NCI-H446 (cell line): ENCODE measurements at regions not wholly inside any gene's neighbourhood (a gene's known extent, or its start where the extent isn't known, plus 50 kb on each side); places are given as distances from the start of the nearest gene placed in this dataset.
"Not testable (repeated sequence)": the region's sequence is repeated elsewhere in the genome, so short reads cannot be mapped to it uniquely, and the experiment has no call there.

Experiments
- DNase-seq, 2 experiments: peaks; one replicate each; lab custom pipeline; 2025; lab: John Stamatoyannopoulos, UW

DNA sequence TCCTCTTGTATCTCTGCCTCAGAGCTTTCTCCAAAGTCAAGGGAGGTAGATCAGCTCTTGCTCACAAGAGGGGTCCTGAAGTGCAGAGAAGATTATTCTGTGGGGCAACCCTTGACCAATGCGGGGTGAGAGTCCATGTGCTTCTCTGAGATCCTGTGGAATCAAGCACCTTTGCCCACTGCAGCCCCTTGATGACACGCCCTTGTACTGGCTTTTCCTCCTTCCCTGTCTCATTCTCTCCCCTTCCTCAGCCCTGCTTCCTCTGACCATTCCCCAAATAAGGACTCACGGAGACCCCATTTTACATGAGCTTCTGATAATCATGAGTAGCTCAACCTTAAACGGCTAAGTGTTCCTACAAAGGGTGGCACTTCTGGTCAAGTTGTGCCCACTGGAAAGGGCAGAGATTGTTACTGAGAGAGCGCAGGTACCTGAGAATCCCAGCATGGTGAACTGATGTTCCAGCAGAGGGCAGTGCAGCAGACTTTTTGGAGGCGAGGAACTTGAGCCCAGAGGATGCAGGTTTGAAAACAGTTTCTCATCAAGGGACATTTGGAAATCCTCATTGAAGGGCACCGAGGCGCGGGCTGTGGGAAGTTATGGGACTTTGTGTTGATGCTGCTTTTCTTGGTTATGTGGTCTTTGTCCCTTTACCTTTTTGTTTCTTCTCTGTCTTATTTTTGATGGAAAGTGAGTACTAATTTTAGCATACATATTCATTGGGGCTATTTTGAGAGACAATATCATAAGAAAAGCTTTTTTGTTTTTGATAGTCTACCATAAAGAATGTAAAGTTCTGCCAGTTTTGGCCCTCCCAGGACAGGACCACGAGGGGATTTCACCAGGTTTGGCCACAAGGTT lies 201.3 kb downstream of the RBM46 start:
- DNase-seq: peak in 1 of 2 experiments; percentile 57

DNA sequence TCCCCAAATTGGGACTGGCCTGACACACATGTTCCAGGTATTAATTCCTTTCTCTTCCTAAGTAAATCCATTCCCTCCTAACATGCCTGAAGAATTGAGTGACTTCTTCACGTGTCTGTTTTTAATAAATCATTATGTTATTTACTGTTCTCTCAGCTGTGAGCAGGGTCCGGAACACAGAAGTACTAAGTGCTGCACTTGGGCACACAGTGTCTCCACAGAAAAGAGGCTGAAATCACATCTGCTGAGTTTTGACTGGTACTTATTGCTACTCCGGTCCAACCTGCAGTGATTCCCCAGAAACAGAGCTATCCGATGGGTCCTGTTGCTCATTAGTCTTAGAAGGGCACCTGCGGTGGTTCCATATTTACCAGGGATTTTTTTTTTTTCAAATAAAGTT lies 202.6 kb downstream of the RBM46 start:
- no peak for DNase-seq

DNA sequence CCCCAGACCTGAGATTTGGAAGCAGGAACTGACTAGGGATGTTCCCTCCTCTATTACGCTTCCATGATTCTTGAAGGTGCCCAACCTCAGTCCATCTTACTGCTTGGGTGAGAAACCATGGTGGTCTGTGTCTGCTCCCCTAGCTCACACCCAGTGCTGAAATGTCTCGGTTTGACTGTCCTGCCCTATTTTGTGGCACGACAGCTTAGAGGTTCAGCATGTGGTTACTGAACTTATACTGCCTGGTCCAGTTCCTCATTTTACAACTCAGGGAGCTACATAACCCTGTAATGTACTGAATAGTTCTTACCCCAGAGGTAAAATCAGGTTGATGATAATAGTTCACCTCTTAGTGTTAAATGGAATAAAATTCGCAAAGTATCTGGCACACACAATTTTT lies 203.1 kb downstream of the RBM46 start:
- no peak for DNase-seq

DNA sequence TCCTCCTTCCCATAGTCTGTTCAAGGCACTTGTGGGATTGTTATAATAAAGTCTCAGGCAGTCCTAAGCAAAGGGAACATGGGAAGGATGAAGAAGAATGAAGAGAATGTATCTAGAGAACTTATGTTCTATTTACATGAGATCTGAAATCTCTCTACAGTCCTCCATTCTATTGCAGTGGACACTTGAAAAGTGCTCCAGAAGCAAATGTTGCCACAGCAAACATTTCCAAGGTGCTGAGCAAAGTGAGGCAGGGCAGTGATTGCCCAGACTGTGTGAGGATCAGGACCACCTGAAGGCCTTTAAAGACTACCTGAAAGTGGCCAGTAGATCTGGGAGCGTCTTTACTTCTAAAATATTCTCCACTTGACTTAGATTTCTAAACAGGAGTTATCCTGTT lies 203.5 kb downstream of the RBM46 start:
- no peak for DNase-seq

DNA sequence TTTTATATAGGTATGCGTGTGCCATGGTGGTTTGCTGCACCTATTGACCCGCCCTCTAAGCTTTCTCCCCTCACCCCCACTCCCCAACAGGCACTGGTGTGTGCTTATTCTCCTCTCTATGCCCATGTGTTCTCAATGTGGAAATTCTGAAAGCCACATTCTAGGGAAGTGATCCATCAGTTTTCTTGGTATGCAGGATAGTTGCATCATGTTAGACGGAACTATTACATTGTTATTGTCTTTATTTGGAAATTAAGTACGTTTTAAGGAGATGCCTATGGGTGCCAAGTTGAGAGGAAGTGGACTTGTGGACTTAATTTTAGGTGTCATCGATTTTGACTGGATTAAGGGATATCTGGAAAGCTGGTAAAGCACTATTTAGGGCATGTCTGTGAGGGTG lies 204.6 kb downstream of the RBM46 start:
- DNase-seq: no peak

DNA sequence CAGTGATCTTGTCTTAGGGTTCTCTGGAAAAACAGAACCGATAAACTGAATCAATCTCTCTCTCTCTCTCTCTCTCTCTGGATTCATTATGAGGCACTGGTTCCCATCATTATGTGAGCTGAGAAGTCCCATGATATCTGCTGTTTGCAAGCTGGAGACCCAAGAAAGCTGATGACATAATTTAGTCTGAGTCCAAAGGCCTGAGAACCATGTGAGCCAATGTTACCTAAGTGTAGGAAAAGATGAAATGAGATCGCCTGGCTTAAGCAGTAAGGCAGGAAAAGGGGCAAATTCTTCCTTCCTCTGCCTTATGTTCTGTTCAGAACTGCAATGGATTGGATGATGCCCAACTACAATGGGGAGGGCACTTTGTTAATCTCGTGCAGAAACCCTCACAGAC lies 207.4 kb downstream of the RBM46 start:
- no peak for DNase-seq

DNA sequence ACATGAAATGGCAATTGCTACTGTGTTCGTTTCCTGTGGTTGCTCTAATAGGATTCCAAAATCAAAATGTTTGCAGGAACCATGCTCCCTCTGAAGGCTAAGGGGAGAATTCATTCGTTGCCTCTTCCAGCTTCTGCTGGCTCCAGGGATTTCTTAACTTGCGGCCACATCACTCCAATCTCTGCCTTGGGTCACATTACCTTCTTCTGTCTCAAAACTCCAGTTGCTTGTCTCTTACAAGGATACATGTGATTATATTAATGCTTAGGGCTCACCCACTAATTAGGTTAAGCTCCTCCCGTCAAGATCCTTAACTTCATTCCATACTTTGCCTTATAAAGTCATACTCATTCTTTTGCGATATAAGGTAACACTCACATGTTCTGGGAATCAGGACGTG lies 208.4 kb downstream of the RBM46 start:
- DNase-seq: no peak

DNA sequence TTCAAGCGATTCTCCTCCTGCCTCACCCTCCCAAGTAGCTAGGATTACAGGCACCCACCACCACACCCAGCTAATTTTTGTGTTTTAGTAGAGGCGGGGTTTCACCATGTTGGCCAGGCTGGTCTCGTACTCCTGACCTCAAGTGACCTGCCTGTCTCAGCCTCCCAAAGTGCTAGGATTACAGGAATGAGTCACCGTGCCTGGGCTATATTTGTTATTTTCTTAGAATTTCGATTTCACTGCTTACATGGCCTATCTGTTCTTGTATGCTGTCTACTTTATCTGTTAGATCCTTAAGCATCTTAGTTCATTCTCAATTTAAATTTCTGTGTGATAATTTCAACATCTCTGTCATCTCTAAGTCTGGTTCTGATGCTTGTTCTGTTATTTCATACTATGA lies 210.6 kb upstream of the NPY2R start:
- not testable (repeated sequence) for DNase-seq

DNA sequence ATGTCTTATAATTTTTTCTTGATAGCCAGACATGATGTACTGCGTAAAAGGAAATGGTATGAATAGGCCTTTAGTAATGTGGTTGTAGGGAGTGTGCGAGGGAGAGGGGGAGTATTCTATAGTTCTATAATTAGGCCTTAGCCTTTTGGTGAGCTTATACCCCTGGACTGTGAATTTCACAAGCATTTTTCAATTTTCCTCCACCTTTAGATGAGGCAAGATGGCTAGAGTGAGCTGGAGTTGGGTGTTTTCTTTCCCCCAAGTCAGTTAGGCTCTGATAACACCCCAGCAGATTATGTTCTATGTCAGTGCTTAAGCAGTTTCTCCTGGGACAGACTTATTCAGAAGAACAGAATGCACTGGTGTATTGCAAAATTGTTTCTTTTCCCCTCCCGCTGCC lies 210.2 kb upstream of the NPY2R start:
- DNase-seq: no peak

DNA sequence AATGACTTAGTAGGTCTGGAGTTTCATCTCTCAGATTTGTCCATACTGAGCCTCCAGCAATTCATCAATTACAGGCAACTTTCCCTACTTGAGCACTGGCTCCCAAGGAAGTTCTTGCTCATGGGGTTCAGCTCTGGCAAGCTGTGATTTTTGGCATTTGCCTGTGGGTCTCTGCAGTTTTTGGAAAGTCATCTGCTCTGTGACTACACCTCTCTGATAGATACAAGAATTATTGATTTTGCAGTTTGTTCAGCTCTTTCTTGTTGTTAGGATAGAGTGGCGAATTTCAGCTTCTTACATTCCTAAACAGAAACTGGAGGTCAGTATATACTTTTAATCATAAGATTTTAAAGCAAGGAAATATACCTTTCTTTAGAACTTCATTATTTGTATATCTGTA lies 209.7 kb upstream of the NPY2R start:
- no peak for DNase-seq

DNA sequence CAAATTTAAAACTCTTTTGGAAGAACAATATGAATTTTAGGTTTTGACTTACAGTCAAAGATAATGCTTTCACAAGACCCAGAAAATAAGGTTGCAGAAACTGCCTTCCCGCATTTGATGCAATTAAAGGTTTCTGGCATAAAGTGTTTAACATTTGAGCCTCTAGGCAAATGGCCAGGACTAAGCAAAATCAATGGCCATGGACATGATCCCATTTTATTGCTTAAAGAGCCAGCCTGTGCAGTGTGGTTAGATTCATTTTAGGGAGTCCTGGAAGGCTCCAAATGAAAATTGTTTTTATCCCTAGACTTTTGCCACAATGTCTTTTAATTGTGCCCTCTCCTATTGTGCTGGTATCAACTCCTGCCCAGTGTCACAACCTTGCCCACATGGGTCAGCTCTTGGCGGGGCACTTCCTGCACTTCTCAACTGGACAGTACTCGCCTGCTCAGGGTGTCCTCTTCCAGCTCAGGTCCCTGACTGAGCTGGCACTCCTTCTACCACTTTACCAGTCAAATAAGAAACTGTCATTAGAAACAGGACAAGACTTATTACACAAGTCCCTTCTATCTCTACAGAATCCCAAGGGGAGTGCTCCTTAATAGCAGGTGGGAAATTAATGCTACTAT lies 208.4 kb upstream of the NPY2R start:
- DNase-seq: no peak

DNA sequence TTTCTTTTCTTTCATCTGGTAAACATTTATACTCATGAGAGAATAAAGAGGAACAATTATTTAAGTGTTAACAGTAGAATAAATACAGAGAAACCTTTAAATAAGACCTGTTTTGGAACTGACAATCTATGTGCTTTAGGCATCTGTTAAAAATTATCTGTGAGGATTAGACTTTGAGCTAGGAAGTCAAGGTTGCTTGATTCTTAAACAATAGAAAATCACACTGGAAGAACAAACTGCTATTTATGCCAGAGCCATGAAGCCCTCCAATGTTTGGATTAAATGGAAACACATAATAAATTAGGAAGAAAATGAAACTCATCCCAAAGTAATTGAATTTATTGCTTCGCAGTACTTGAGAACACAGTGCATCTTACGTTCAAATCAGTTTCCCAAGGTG lies 207.2 kb upstream of the NPY2R start:
- DNase-seq: no peak

DNA sequence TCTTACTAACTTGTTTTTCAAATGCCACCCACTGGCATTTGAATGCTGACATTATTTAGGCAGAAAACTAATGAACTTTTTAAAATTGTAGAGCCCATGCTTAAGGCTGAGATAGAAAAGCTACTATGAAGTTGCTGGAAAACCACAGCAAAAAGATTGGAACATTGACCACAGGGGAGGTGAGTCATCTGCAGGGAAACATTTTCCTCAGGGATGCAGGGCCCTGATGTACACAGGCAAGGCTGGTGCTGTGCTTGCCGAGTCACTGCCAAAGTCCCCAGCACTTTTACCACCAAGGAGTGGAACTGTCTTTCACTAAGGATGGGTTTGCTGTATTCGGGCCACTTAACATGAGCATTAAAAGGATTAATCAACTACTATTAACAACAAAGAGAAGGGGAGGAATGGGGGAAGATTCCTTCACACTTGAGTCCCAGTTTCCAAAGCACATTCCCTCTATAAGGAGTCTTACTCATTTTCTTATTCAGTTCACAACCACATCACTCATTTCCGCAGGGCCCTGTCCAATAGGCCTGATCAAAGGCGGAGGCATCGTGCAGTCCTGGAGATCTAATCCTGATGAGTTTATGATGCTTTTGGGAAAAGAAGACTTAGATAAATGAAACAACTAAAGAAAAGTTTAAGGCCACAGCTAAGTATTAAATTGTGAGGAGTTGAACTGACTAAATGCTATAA lies 202.9 kb upstream of the NPY2R start:
- no peak for DNase-seq

DNA sequence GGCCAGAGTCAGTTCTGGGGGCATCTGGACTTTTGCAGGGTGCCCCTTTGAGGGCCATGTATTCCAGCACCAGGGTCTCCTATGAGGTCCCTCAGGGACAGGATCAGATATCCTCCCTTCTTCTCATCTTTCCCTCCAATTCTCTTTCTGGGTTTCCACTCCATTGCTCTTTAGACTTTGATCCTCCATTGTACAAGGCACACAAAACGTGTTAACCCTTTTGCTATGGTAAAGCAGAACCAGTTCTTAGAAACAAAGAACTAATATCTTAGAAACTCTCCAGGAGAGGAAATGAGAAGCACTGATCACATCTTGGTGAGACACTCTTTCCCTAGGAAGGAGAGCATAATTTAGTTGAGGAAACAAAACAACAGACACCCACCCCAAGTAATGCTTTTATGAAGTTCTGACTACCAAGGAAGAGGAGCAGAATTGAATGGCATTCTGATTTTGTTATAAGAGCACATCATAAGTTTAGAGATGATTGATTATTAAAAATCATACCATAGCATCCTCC lies 200.7 kb upstream of the NPY2R start:
- DNase-seq: no peak

DNA sequence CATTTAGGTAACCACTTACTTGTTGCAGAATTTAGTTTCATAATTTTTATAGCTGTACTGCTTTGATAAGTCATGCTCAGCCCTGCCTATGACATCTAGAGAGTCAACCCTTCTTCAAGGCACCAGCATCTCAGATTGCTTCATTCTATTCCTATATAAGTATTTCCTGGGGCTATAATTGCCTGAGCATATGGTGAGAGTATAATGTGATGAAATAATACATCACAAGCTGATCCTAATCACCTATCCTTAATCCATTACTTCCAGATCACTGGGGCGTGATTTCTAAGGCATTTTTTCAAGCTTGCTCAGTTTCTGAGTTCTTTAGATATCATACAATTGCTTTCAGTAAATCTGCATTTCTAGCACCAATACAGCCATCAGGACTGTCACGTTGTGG lies 200.0 kb upstream of the NPY2R start:
- DNase-seq: no peak

DNA sequence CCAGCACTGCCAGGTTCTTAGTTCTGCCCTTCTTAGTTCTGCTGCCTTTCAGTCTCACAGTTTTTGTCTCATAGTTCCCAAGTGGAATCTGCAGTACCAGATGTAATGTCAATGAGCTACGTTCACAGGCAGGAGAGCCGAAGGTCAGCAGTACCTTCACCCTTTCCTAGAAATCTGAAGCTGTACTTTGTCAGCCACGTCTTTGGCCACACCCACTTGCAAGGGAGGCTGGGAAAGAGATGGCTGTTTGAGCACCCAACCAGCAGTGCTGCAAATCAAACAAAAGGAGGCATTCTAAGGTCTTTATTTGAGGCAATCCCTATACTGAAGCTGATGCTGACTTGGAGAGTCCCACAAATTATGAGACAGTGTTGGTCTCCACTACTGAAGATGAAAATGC lies 199.1 kb upstream of the NPY2R start:
- DNase-seq: peak in 1 of 2 experiments; percentile 10

DNA sequence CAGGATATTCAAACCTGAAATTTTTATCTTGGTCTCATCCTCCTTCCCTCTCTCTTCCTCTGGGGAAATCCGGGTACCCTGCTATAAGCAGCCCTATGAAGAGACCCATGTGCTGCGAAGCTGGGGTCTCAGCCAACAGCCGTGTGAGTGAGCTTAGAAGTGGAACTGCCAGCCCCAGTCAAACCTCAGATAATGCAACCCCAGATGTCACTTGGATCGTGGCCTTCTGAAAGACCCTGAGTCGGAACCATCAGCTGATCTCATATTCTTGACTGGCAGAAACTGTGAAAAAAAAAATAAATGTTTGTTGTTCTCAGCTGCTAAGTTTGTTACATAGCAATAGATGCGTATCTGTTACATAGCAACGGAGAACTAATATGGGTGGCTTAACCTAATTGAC lies 198.1 kb upstream of the NPY2R start:
- DNase-seq: no peak

DNA sequence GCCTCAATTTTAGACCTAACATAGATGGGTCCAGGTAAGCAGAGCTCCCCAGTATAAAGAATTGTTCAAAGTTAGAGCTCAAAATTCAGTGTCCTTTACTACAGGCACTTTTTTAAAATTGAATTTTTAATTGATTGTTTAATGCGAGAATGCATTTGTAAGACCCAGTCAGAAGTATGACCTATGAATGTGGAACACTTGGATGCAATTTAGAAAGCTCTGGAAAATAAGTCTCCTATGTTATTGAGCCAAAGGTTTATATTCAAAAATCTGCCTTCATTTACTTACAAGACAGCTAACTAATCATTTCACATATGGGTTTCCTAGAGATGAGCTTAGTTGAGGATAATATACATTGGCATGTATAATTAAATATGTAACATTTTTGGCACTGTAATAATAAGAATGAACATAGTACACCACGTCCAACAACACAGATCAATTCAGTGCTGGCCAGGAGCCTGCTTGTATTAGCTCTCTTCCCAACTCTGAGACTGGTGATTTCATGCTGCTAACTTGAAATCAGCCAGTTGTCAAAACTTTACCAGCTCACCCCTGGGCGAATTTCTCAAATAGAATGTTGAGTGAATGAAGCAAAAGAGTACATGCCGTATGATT lies 197.2 kb upstream of the NPY2R start:
- no peak for DNase-seq

DNA sequence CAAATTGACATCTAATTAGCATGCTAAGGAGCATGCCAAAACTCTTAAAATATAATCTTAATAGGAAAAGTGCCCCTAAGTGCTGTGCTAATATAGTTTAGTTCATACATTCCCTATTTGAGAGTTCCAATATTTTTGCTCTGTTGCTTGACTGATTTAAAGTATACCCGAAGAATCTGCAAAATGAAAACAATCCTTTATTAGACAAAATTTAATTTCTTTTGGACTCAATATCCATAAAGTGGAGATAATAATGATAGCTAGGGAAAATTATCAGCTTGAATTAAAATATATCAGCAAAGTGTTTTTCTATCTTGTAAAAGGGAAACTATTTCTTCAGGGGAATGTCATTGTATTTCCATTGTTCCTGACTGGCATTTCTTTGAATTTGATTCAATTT lies 196.0 kb upstream of the NPY2R start:
- DNase-seq: no peak

DNA sequence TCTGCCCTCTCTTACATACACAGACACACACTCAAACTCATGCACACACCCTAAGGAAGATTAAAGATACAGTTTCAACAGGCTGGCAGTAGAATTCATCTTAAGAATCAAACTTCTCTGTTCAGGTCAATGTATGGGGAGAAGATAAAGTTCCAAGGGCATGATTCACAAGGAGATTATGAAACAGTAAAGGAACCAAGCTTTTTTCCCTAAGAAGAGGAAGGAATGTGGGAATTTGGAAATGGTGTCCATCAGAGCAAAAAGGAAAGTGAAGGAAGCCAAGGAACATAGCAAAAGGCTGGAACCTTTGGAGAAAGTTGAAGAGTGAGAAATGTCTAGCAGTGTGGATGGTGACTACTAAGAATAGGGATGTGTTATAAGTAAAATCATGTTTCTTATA lies 191.0 kb upstream of the NPY2R start:
- DNase-seq: no peak

DNA sequence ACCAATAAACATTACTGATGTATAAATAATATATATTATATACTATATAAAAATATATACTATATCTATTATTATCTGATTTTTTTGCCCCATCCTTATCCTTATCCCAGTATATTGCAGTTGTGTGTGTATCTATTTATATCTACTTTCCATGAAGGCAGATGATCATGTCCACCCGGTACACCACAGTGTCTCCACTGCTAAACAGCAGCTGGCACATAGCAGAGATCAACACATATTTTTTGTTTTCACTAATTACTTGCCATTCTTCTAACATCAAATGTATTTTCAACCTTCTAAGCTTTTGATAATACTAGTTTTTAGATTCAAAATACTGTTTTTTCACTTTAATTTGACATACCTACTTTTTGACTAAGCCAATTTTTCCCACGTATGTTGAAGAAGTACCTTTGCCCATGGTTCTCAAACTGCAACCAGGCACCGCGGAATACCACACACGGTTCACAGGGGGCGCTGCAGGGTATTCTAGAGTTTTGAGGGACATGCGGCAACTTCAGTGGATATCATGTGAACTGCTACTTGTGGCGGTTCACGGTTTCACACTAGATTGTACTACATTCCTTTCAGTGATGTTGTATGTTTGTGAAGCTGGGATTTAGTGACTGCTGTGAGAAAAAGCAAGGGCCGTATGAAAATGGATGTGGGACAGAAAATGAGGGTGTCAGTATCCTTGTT lies 182.5 kb upstream of the NPY2R start:
- DNase-seq: peak in 1 of 2 experiments; percentile 24

DNA sequence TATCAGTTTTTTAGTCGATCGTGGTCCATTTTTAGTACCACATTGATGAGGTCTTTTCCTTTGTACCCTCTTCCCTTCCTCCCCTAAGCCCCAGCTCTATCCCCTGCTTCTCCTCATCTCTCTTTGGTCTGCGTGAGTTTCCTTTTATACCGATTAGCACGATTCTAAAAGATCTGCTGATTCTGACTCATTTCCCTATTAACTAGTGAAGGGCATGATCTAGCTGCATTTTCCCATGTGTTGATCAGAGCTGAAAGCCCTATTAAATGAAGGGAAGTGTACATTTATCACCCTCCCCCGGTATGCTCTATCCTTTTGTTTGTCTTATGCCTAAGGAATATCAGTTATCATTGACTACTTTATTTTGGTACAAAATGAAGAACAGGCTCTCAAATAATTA lies 181.7 kb upstream of the NPY2R start:
- no peak for DNase-seq
